ENCODE measurements at regions not wholly inside any gene's neighbourhood (a gene's known extent, or its start where the extent isn't known, plus 50 kb on each side); places are given as distances from the start of the nearest gene placed in this dataset.

DNA sequence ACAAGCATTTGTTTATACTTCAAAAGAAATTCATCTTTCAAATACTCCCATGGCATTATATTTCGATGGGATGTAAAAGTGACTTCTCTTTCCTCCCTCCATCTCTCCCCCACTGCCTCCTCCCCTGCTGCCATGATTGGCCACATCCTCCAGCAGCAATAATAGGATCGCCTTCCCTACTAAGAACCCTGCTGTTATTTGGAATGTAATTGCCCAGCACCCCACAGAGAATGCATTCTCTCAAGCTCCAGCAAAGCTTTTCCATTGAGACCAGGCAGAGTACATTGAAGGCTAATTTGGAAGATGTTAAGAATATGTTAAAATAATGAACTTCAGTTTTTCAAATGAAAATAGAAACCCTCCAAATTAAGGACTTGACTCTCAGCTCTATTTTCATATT lies 375.4 kb upstream of the ACVR2A start:
- no peak for DNase-seq
- ChIA-PET POLR2A (no interaction called here), CTCF (interaction anchor here (1.1 kb wide), 1 partner anchor 8 kb away, joined by 3 read pairs; no protein-coding TSS in a partner anchor)
- Histone ChIP-seq H3K9me3 (ENCODE audit: control extremely low read depth in 1 of 5, control insufficient read depth in 4 of 5, insufficient read depth in 2 of 5, low read depth in 1 of 5, low read length in 4 of 5) (no peaks in the 10 kb centered on the region), H3K4me3 (ENCODE audit: control insufficient read depth in 1 of 7, extremely low read depth in 1 of 7, insufficient read depth in 4 of 7, low read depth in 2 of 7, low read length in 6 of 7) (no peak overlapping the region), H3K36me3 (ENCODE audit: control insufficient read depth in 4 of 4, insufficient read depth in 4 of 4, low read length in 3 of 4) (no peaks in the 10 kb centered on the region), H3K27ac (ENCODE audit: insufficient read depth in 1 of 2, low read depth in 1 of 2, low read length in 2 of 2, poor library complexity in 1 of 2, severe bottlenecking in 2 of 2) (no peak overlapping the region), H3K27me3 (replicated peaks in 2 of 5; ENCODE audit: control insufficient read depth in 4 of 5, insufficient read depth in 5 of 5, low read length in 4 of 5) (no peaks in the 10 kb centered on the region), H3K4me1 (ENCODE audit: control extremely low read depth in 1 of 4, control insufficient read depth in 4 of 4, insufficient read depth in 4 of 4, low read length in 3 of 4) (no peaks in the 10 kb centered on the region)
- WGBS (ENCODE audit: insufficient coverage): 95% methylated on average over 2 of the region's 2 CpGs

DNA sequence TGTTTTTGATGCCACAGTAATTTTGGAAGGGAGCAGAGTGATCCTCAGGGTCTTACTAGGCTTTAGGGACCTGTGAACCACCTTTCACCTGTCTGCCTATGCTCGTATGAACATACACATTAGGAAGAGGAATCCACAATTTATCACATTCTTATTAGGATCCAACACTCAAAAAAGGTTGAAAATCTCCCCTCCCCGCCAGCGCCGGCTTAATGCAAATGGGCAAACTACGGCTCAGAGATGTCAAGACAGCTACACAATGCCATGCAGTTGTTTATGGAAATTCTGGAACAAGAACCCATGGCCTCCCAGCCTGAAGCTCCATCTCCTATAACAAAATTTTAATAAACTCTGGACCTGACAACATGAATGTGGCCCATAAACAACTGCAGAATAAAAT lies 375.9 kb upstream of the ACVR2A start:
- ChIA-PET CTCF (interaction anchor here (1.1 kb wide), 1 partner anchor 9 kb away, joined by 3 read pairs; no protein-coding TSS in a partner anchor), POLR2A (no interaction called here)
- 100% methylated on average over 2 of the region's 5 CpGs for WGBS (ENCODE audit: insufficient coverage)

DNA sequence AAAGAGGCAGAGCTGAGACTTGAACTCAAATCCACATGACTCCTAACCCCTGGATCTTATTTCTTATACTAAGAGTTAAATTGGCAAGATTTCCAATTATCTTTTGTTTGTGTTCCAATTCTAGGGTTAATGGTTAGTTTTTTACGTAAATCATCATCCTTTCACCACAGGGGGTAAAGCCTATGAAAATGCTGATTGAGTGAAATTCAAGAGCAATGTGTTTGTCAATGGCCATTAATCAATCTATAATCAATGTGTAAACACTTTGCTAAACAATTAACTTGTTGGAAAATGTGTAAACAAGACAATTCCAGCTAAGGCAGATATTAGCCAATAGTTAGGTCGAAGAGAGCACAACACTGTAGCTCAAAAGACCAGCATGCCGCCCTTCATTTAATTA lies 376.5 kb upstream of the ACVR2A start:
- no CpG with 5 or more reads among the region's 3 CpGs for WGBS (ENCODE audit: insufficient coverage)
- Histone ChIP-seq H3K27me3 (replicated peaks in 2 of 5; ENCODE audit: control insufficient read depth in 4 of 5, insufficient read depth in 5 of 5, low read length in 4 of 5) (no peaks in the 10 kb centered on the region), H3K9me3 (ENCODE audit: control extremely low read depth in 1 of 5, control insufficient read depth in 4 of 5, insufficient read depth in 2 of 5, low read depth in 1 of 5, low read length in 4 of 5) (no peaks in the 10 kb centered on the region), H3K4me3 (ENCODE audit: control insufficient read depth in 1 of 7, extremely low read depth in 1 of 7, insufficient read depth in 4 of 7, low read depth in 2 of 7, low read length in 6 of 7) (no peak overlapping the region), H3K36me3 (ENCODE audit: control insufficient read depth in 4 of 4, insufficient read depth in 4 of 4, low read length in 3 of 4) (no peaks in the 10 kb centered on the region), H3K27ac (ENCODE audit: insufficient read depth in 1 of 2, low read depth in 1 of 2, low read length in 2 of 2, poor library complexity in 1 of 2, severe bottlenecking in 2 of 2) (no peak overlapping the region), H3K4me1 (ENCODE audit: control extremely low read depth in 1 of 4, control insufficient read depth in 4 of 4, insufficient read depth in 4 of 4, low read length in 3 of 4) (no peaks in the 10 kb centered on the region)
- ChIA-PET CTCF (no interaction called here), POLR2A (no interaction called here)
- DNase-seq: no peak

More for the DNA sequence above, 375.9 kb upstream of the ACVR2A start:
- Histone ChIP-seq H3K27ac (ENCODE audit: insufficient read depth in 1 of 2, low read depth in 1 of 2, low read length in 2 of 2, poor library complexity in 1 of 2, severe bottlenecking in 2 of 2) (no peak overlapping the region), H3K36me3 (ENCODE audit: control insufficient read depth in 4 of 4, insufficient read depth in 4 of 4, low read length in 3 of 4) (no peaks in the 10 kb centered on the region), H3K27me3 (replicated peaks in 2 of 5; ENCODE audit: control insufficient read depth in 4 of 5, insufficient read depth in 5 of 5, low read length in 4 of 5) (no peaks in the 10 kb centered on the region), H3K9me3 (ENCODE audit: control extremely low read depth in 1 of 5, control insufficient read depth in 4 of 5, insufficient read depth in 2 of 5, low read depth in 1 of 5, low read length in 4 of 5) (no peaks in the 10 kb centered on the region), H3K4me1 (ENCODE audit: control extremely low read depth in 1 of 4, control insufficient read depth in 4 of 4, insufficient read depth in 4 of 4, low read length in 3 of 4) (no peaks in the 10 kb centered on the region), H3K4me3 (ENCODE audit: control insufficient read depth in 1 of 7, extremely low read depth in 1 of 7, insufficient read depth in 4 of 7, low read depth in 2 of 7, low read length in 6 of 7) (no peak overlapping the region)
- DNase-seq: no peak

DNA sequence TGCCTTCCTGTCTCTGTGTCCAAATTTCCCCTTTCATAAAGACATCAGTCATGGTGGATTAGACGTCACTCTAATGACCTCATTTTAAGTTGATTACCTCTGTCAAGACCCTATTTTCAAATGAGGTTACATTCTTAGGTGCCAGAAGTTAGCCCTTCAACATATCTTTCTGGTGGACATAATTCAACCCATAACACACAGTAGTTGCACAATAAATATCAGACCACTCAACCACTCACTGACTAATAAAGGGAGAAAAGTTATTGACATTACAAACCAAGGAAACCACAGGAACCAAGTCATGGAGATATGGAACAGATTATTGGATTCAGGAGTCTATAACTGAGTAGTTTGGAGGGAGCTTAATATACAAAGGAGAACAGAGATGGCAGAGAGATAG lies 377.4 kb upstream of the ACVR2A start:
- Histone ChIP-seq H3K27me3 (replicated peaks in 2 of 5; ENCODE audit: control insufficient read depth in 4 of 5, insufficient read depth in 5 of 5, low read length in 4 of 5) (no peaks in the 10 kb centered on the region), H3K36me3 (ENCODE audit: control insufficient read depth in 4 of 4, insufficient read depth in 4 of 4, low read length in 3 of 4) (no peaks in the 10 kb centered on the region), H3K4me3 (ENCODE audit: control insufficient read depth in 1 of 7, extremely low read depth in 1 of 7, insufficient read depth in 4 of 7, low read depth in 2 of 7, low read length in 6 of 7) (no peak overlapping the region), H3K4me1 (ENCODE audit: control extremely low read depth in 1 of 4, control insufficient read depth in 4 of 4, insufficient read depth in 4 of 4, low read length in 3 of 4) (no peaks in the 10 kb centered on the region), H3K9me3 (ENCODE audit: control extremely low read depth in 1 of 5, control insufficient read depth in 4 of 5, insufficient read depth in 2 of 5, low read depth in 1 of 5, low read length in 4 of 5) (no peaks in the 10 kb centered on the region), H3K27ac (ENCODE audit: insufficient read depth in 1 of 2, low read depth in 1 of 2, low read length in 2 of 2, poor library complexity in 1 of 2, severe bottlenecking in 2 of 2) (no peak overlapping the region)
- WGBS (ENCODE audit: insufficient coverage): 100% methylated on average over 1 of the region's 1 CpG
- CTCF ChIA-PET: no interaction called here
- POLR2A ChIA-PET: no interaction called here
- DNase-seq: no peak

DNA sequence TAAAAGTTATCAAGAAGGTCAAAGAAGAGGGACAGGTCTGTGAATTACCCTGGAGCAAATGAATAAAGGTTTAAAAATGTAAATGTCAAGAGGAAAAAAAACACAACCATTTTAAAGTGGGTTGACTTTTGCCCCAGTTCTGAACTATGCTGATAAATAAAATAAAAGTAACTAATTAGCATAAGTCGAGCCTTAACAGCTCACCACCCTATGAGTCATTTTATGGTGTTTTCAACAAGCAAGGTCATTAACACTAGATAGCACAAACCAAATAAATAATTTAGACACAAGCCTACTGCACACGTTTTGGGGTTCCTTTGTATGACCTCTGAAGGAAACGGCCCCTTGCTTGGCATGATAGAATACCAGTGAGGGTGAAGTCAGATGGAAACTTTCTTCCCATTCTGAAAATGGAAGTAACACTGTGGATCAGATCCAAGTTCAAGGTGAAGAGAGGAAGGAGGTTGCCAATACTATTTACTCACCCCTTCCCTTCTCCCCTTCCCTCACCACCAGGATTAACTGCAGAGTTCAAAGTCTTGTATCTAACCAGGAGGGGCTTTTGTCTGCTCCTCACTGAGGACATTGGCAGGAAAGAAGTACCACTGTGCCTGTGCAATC lies 380.0 kb upstream of the ACVR2A start:
- DNase-seq: no peak
- Histone ChIP-seq H3K27ac (ENCODE audit: insufficient read depth in 1 of 2, low read depth in 1 of 2, low read length in 2 of 2, poor library complexity in 1 of 2, severe bottlenecking in 2 of 2) (no peak overlapping the region), H3K27me3 (replicated peaks in 2 of 5; ENCODE audit: control insufficient read depth in 4 of 5, insufficient read depth in 5 of 5, low read length in 4 of 5) (no peaks in the 10 kb centered on the region), H3K4me1 (ENCODE audit: control extremely low read depth in 1 of 4, control insufficient read depth in 4 of 4, insufficient read depth in 4 of 4, low read length in 3 of 4) (no peaks in the 10 kb centered on the region), H3K9me3 (ENCODE audit: control extremely low read depth in 1 of 5, control insufficient read depth in 4 of 5, insufficient read depth in 2 of 5, low read depth in 1 of 5, low read length in 4 of 5) (no peaks in the 10 kb centered on the region), H3K36me3 (ENCODE audit: control insufficient read depth in 4 of 4, insufficient read depth in 4 of 4, low read length in 3 of 4) (no peaks in the 10 kb centered on the region), H3K4me3 (ENCODE audit: control insufficient read depth in 1 of 7, extremely low read depth in 1 of 7, insufficient read depth in 4 of 7, low read depth in 2 of 7, low read length in 6 of 7) (no peak overlapping the region)
- CTCF ChIA-PET: no interaction called here
- POLR2A ChIA-PET: interaction anchor here (0.6 kb wide), 1 partner anchor 16 kb away, joined by 3 read pairs; no protein-coding TSS in a partner anchor
- 100% methylated on average over 1 of the region's 3 CpGs for WGBS (ENCODE audit: insufficient coverage)

DNA sequence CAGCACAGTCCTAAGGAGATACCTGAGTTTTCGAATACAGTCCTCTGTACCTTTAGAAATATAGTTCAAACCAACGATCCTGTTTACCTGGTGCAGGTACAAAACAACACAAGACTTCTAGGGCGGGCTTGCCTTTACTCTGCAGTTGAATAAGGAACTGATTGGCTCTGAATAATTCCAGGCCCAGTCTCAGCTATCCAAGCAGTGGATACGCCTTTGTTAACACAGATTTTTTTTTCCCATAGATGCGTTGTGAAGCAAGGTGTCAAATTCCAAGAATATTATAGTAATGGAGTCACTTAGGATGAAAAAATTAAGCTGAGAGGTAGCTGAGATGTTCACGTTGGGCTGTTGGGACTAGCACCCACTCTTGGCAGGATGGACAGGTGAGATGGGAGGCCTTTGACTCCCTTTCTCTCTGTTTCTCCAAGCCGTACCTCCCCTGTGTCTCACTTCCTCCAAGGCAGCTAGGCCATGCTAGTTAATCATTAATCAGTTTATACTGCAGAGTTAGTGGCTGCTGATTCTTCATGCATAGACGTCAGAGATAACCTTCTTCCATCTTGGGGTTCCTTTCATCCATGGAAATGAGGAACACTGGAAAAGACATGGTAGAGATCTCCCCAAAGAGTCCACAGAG lies 380.8 kb upstream of the ACVR2A start:
- Histone ChIP-seq H3K4me1 (ENCODE audit: control extremely low read depth in 1 of 4, control insufficient read depth in 4 of 4, insufficient read depth in 4 of 4, low read length in 3 of 4) (no peaks in the 10 kb centered on the region), H3K9me3 (ENCODE audit: control extremely low read depth in 1 of 5, control insufficient read depth in 4 of 5, insufficient read depth in 2 of 5, low read depth in 1 of 5, low read length in 4 of 5) (no peaks in the 10 kb centered on the region), H3K36me3 (ENCODE audit: control insufficient read depth in 4 of 4, insufficient read depth in 4 of 4, low read length in 3 of 4) (no peaks in the 10 kb centered on the region), H3K4me3 (ENCODE audit: control insufficient read depth in 1 of 7, extremely low read depth in 1 of 7, insufficient read depth in 4 of 7, low read depth in 2 of 7, low read length in 6 of 7) (no peak overlapping the region), H3K27ac (ENCODE audit: insufficient read depth in 1 of 2, low read depth in 1 of 2, low read length in 2 of 2, poor library complexity in 1 of 2, severe bottlenecking in 2 of 2) (no peak overlapping the region), H3K27me3 (replicated peaks in 2 of 5; ENCODE audit: control insufficient read depth in 4 of 5, insufficient read depth in 5 of 5, low read length in 4 of 5) (no peaks in the 10 kb centered on the region)
- 98% methylated on average over 7 of the region's 8 CpGs for WGBS (ENCODE audit: insufficient coverage)
- CTCF ChIA-PET: no interaction called here
- POLR2A ChIA-PET: no interaction called here
- DNase-seq: no peak

DNA sequence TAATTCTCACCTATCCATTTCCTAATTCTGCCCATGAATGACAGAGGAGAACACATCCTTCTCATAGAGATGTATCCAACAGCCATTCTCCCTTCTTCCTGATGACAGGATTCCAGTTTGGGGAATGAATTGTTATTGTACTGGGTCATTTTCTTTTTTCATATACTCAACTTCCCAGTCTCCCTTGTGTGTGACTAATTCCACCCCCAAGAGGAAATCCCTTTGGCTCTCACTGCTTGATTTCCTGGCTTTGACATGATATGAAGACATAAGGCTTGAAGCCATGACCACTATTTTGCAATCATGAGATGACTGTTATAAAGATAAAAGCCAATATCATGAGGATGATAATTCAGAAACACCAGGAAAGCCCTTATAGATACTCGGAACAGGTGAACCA lies 384.7 kb upstream of the ACVR2A start:
- ChIA-PET POLR2A (no interaction called here), CTCF (no interaction called here)
- Histone ChIP-seq H3K4me3 (ENCODE audit: control insufficient read depth in 1 of 7, extremely low read depth in 1 of 7, insufficient read depth in 4 of 7, low read depth in 2 of 7, low read length in 6 of 7) (no peak overlapping the region), H3K4me1 (ENCODE audit: control extremely low read depth in 1 of 4, control insufficient read depth in 4 of 4, insufficient read depth in 4 of 4, low read length in 3 of 4) (no peaks in the 10 kb centered on the region), H3K27ac (ENCODE audit: insufficient read depth in 1 of 2, low read depth in 1 of 2, low read length in 2 of 2, poor library complexity in 1 of 2, severe bottlenecking in 2 of 2) (no peak overlapping the region), H3K27me3 (replicated peaks in 2 of 5; ENCODE audit: control insufficient read depth in 4 of 5, insufficient read depth in 5 of 5, low read length in 4 of 5) (no peaks in the 10 kb centered on the region), H3K36me3 (ENCODE audit: control insufficient read depth in 4 of 4, insufficient read depth in 4 of 4, low read length in 3 of 4) (no peaks in the 10 kb centered on the region), H3K9me3 (ENCODE audit: control extremely low read depth in 1 of 5, control insufficient read depth in 4 of 5, insufficient read depth in 2 of 5, low read depth in 1 of 5, low read length in 4 of 5) (no peaks in the 10 kb centered on the region)
- WGBS (ENCODE audit: insufficient coverage): no CpG with 5 or more reads among the region's 1 CpG
- DNase-seq: no peak

Data from common myeloid progenitor, CD34-positive (primary cell).